Astrocyte of the cerebellum (primary cell): ENCODE measurements at regions not wholly inside any gene's neighbourhood (a gene's known extent, or its start where the extent isn't known, plus 50 kb on each side); places are given as distances from the start of the nearest gene placed in this dataset.

Source experiments
- DNase-seq: peaks from one replicate; pipeline ENCODE4 v3.0.0-alpha.2; 2011; ENCODE audit warnings: low read depth
- H3K4me3 ChIP-seq: 2 replicates; pipeline ENCODE4 v1.5.1; 2011; ENCODE audit warnings: mild to moderate bottlenecking, low read depth, low read length, moderate library complexity
- CTCF ChIP-seq: IDR thresholded peaks from 2 replicates; pipeline ENCODE4 v1.5.1; 2012; ENCODE audit warnings: low read length, low read depth, moderate library complexity, mild to moderate bottlenecking; ENCODE audit errors: missing control alignments
- in situ Hi-C: cut with HindIII; loops from 2 replicates; pipeline ENCODE4 v1.10.0; 2017; ENCODE audit warnings: low sequenced_read_pairs

GRCh38 chr18:11322716-11323115, 173.3 kb upstream of the PIEZO2 start:
- TF ChIP-seq CTCF, result no peak
- no peak overlapping the region for H3K4me3 ChIP-seq
- no peak for DNase-seq
- in situ Hi-C loops, result loop anchor here (25.0 kb wide), 1 partner anchor 190 kb away; no protein-coding TSS in a partner anchor

- in situ Hi-C loops, result loop anchor here (25.0 kb wide), 1 partner anchor 190 kb away; no protein-coding TSS in a partner anchor
- TF ChIP-seq CTCF, result no peak
- DNase-seq, result no peak
- H3K4me3 ChIP-seq, result no peak overlapping the region
Observed at GRCh38 chr18:11322006-11322405, 172.6 kb upstream of the PIEZO2 start.

- TF ChIP-seq CTCF, result no peak
- H3K4me3 ChIP-seq, result no peak overlapping the region
- DNase-seq, result peak; percentile 57
- in situ Hi-C loops, result loop anchor here (25.0 kb wide), 1 partner anchor 191 kb away; no protein-coding TSS in a partner anchor
Observed at GRCh38 chr18:11320986-11321385, 171.6 kb upstream of the PIEZO2 start.

- in situ Hi-C loops, result loop anchor here (25.0 kb wide), 1 partner anchor 196 kb away; no protein-coding TSS in a partner anchor
- no peak for DNase-seq
- H3K4me3 ChIP-seq, result no peak overlapping the region
- TF ChIP-seq CTCF, result no peak
Observed at GRCh38 chr18:11316546-11316945, 167.2 kb upstream of the PIEZO2 start.

GRCh38 chr18:11310476-11311086, 161.2 kb upstream of the PIEZO2 start:
- no peak overlapping the region for H3K4me3 ChIP-seq
- no peak for DNase-seq
- peak; percentile 88 for TF ChIP-seq CTCF
- in situ Hi-C loops, result loop anchor here (5.0 to 25.0 kb wide), 2 partner anchors 33 to 202 kb away; no protein-coding TSS in a partner anchor

GRCh38 chr18:11309172-11309571, 159.8 kb upstream of the PIEZO2 start:
- peak; percentile 52 for TF ChIP-seq CTCF
- DNase-seq, result no peak
- H3K4me3 ChIP-seq, result no peak overlapping the region
- in situ Hi-C loops, result loop anchor here (25.0 kb wide), 1 partner anchor 203 kb away; no protein-coding TSS in a partner anchor
